Keratinocyte (primary cell): ENCODE measurements at regions not wholly inside any gene's neighbourhood (a gene's known extent, or its start where the extent isn't known, plus 50 kb on each side); places are given as distances from the start of the nearest gene placed in this dataset.

ENCODE experiments used
- DNase-seq: peaks from one replicate; pipeline ENCODE4 v3.0.0-alpha.2; 2011; ENCODE audit warnings: low read depth, missing footprints, low spot score
- FAIRE-seq: peaks from 2 replicates; lab custom pipeline; 2011; peaks lifted over from hg19 to GRCh38; lab: Jason Lieb, UNC
- H2AFZ ChIP-seq: 2 replicates; pipeline ENCODE4 v1.6.0; 2012; ENCODE audit warnings: low read length, control low read depth, inconsistent platforms; ENCODE audit not compliant: control insufficient read depth
- H3K27ac ChIP-seq: 2 replicates; pipeline ENCODE4 v1.5.1; 2011; ENCODE audit warnings: low read length; ENCODE audit not compliant: control insufficient read depth, insufficient read depth
- H3K27me3 ChIP-seq: 3 replicates; pipeline ENCODE4 v1.6.0; 2011; ENCODE audit warnings: low read length; ENCODE audit not compliant: control insufficient read depth, insufficient read depth; ENCODE audit errors: extremely low read depth
- H3K36me3 ChIP-seq, 2 experiments: 2 replicates in 1 of 2; 3 replicates in 1 of 2; pipeline ENCODE4 v1.5.1; 2011; ENCODE audit warnings: low read length in 2 of 2, mild to moderate bottlenecking in 1 of 2; ENCODE audit not compliant: control insufficient read depth in 2 of 2, insufficient read depth in 2 of 2; ENCODE audit errors: extremely low read depth in 1 of 2
- H3K4me1 ChIP-seq: 3 replicates; pipeline ENCODE4 v1.5.1; 2011; ENCODE audit warnings: low read length; ENCODE audit not compliant: control insufficient read depth, insufficient read depth; ENCODE audit errors: extremely low read depth
- H3K4me2 ChIP-seq: 3 replicates; pipeline ENCODE4 v1.6.0; 2011; ENCODE audit warnings: low read depth, low read length; ENCODE audit not compliant: control insufficient read depth, insufficient read depth; ENCODE audit errors: extremely low read depth
- H3K4me3 ChIP-seq, 3 experiments: fragments of 200-600 bp in 1 of 3; sonication (generic) in 1 of 3; 2 replicates in 2 of 3; 3 replicates in 1 of 3; pipeline ENCODE4 v1.5.1; 2011 to 2016; ENCODE audit warnings: low read length in 3 of 3, mild to moderate bottlenecking in 3 of 3, control low read depth in 2 of 3, inconsistent platforms in 1 of 3, low read depth in 1 of 3, mixed read lengths in 1 of 3, mixed run types in 1 of 3, moderate library complexity in 1 of 3; ENCODE audit not compliant: control insufficient read depth in 2 of 3, insufficient read depth in 2 of 3; ENCODE audit errors: extremely low read depth in 1 of 3
- H3K79me2 ChIP-seq: 2 replicates; pipeline ENCODE4 v1.6.0; 2012; ENCODE audit warnings: low read length; ENCODE audit not compliant: control insufficient read depth, insufficient read depth
- H3K9ac ChIP-seq: 3 replicates; pipeline ENCODE4 v1.6.0; 2011; ENCODE audit warnings: low read length; ENCODE audit not compliant: control insufficient read depth, insufficient read depth; ENCODE audit errors: extremely low read depth
- H3K9me1 ChIP-seq: 3 replicates; pipeline ENCODE4 v1.6.0; 2011; ENCODE audit warnings: low read length; ENCODE audit not compliant: control insufficient read depth, insufficient read depth; ENCODE audit errors: extremely low read depth
- H3K9me3 ChIP-seq: 2 replicates; pipeline ENCODE4 v1.5.1; 2012; ENCODE audit warnings: low read depth, low read length; ENCODE audit not compliant: control insufficient read depth
- H4K20me1 ChIP-seq: 3 replicates; pipeline ENCODE4 v1.6.0; 2011; ENCODE audit warnings: low read length; ENCODE audit not compliant: control insufficient read depth, insufficient read depth; ENCODE audit errors: extremely low read depth
- EZH2 ChIP-seq: IDR thresholded peaks from one replicate; pipeline ENCODE4 v1.6.1; 2012; ENCODE audit warnings: inconsistent platforms, mild to moderate bottlenecking, low read length, moderate library complexity
- dilution Hi-C: fragments of 300-500 bp; cut with MboI; formaldehyde crosslinking; loops from one replicate; pipeline ENCODE4 v1.7.0; 2020; ENCODE audit warnings: low sequenced_read_pairs; ENCODE audit not compliant: extremely low pct_ligation_motif_present
- TF ChIP-seq, protein P1 (sequence below), 3 experiments: IDR thresholded peaks in 1 of 3; conservative IDR thresholded peaks in 1 of 3; optimal IDR thresholded peaks in 1 of 3; 2 replicates in 2 of 3; 3 replicates in 1 of 3; pipeline versions ENCODE3 to v1.5.1; 2011; ENCODE audit warnings: low read length in 3 of 3, mild to moderate bottlenecking in 3 of 3, moderate library complexity in 2 of 3, control low read depth in 1 of 3, inconsistent platforms in 1 of 3; ENCODE audit not compliant: insufficient read depth in 2 of 3; ENCODE audit errors: extremely low read depth in 1 of 3

DNA sequence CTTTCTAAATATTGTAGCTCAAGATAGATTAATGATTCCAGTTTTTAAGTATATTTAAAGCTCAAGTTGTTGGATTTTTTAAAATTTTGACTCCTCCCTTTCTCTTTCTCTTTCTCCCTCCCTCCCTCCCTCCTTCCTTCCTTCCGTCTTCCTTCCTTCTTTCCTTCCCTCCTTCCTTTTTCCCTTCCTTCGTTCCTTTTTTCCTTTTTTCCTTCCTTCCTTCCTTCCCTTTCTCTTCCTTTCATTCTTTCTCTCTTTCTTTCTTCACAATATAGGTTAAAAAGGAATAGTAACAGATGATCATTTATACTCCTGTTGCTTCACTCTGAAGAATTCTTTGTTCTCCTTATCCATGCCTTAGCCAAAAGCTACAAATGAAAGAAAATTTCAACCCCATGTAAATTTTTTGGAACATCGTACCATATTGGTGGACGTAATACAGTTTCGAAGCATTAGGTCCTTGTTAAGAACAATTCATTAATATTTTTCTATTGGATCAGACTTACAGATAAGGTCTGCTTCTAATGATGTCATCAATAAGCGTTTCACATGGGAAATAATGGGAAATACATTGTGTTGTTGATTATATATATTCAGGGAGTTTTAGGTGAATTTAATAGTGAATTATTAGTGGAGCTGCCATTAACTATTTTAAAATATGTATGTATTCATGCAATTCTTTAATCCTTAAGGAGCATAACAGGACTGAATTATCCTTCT, 139.6 kb upstream of the SLC35B3 start:
- H3K9me3 ChIP-seq = no peaks in the 10 kb centered on the region
- TF ChIP-seq EZH2 = no peak
- TF ChIP-seq, protein P1, sequence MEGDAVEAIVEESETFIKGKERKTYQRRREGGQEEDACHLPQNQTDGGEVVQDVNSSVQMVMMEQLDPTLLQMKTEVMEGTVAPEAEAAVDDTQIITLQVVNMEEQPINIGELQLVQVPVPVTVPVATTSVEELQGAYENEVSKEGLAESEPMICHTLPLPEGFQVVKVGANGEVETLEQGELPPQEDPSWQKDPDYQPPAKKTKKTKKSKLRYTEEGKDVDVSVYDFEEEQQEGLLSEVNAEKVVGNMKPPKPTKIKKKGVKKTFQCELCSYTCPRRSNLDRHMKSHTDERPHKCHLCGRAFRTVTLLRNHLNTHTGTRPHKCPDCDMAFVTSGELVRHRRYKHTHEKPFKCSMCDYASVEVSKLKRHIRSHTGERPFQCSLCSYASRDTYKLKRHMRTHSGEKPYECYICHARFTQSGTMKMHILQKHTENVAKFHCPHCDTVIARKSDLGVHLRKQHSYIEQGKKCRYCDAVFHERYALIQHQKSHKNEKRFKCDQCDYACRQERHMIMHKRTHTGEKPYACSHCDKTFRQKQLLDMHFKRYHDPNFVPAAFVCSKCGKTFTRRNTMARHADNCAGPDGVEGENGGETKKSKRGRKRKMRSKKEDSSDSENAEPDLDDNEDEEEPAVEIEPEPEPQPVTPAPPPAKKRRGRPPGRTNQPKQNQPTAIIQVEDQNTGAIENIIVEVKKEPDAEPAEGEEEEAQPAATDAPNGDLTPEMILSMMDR (optimal IDR thresholded peaks at IDR 0.05 in 1 of 3, IDR thresholded peaks at IDR 0.05 in 1 of 3, conservative IDR thresholded peaks at IDR 0.05 in 1 of 3; ENCODE audit: extremely low read depth in 1 of 3, insufficient read depth in 2 of 3, low read length in 3 of 3) = no peak
- no peak for FAIRE-seq

GRCh38 chr6:8574311-8574710, 139.0 kb upstream of the SLC35B3 start:
- no peak for DNase-seq
- Histone ChIP-seq H3K27me3 (no peaks in the 10 kb centered on the region), H4K20me1 (no peaks in the 10 kb centered on the region), H3K4me3 (no peak overlapping the region), H3K79me2 (no peaks in the 10 kb centered on the region), H3K4me1 (peaks cover 3% of the 10 kb centered on the region), H3K9me3 (no peaks in the 10 kb centered on the region), H3K9ac (no peak overlapping the region), H3K9me1 (no peaks in the 10 kb centered on the region), H3K36me3 (no peaks in the 10 kb centered on the region), H3K27ac (no peak overlapping the region), H3K4me2 (no peak overlapping the region), H2AFZ (no peak overlapping the region)
- dilution Hi-C loops = no loop called here
- FAIRE-seq = no peak
- TF ChIP-seq, protein P1 (optimal IDR thresholded peaks at IDR 0.05 in 1 of 3, IDR thresholded peaks at IDR 0.05 in 1 of 3, conservative IDR thresholded peaks at IDR 0.05 in 1 of 3; ENCODE audit: extremely low read depth in 1 of 3, insufficient read depth in 2 of 3, low read length in 3 of 3) = no peak
- TF ChIP-seq EZH2 = no peak

More for the DNA sequence above, 139.6 kb upstream of the SLC35B3 start:
- no peaks in the 10 kb centered on the region for H3K9me1 ChIP-seq
- H3K4me3 ChIP-seq = no peak overlapping the region
- peaks cover 3% of the 10 kb centered on the region for H3K4me1 ChIP-seq
- no peak overlapping the region for H3K4me2 ChIP-seq
- H3K79me2 ChIP-seq = no peaks in the 10 kb centered on the region
- no peak overlapping the region for H3K27ac ChIP-seq
- H3K27me3 ChIP-seq = no peaks in the 10 kb centered on the region
- dilution Hi-C loops = no loop called here
- H3K9ac ChIP-seq = no peak overlapping the region
- H2AFZ ChIP-seq = no peak overlapping the region
- H4K20me1 ChIP-seq = no peaks in the 10 kb centered on the region
- no peak for DNase-seq
- H3K36me3 ChIP-seq = no peaks in the 10 kb centered on the region
